HG03064 (cell line): ENCODE measurements at regions not wholly inside any gene's neighbourhood (a gene's known extent, or its start where the extent isn't known, plus 50 kb on each side); places are given as distances from the start of the nearest gene placed in this dataset.

Experiments
- ATAC-seq: cut with Tn5 transposase; IDR thresholded peaks from one replicate; pipeline ENCODE4 v1.9.1; 2021; ENCODE audit warnings: low read depth; ENCODE audit not compliant: unreplicated experiment

DNA sequence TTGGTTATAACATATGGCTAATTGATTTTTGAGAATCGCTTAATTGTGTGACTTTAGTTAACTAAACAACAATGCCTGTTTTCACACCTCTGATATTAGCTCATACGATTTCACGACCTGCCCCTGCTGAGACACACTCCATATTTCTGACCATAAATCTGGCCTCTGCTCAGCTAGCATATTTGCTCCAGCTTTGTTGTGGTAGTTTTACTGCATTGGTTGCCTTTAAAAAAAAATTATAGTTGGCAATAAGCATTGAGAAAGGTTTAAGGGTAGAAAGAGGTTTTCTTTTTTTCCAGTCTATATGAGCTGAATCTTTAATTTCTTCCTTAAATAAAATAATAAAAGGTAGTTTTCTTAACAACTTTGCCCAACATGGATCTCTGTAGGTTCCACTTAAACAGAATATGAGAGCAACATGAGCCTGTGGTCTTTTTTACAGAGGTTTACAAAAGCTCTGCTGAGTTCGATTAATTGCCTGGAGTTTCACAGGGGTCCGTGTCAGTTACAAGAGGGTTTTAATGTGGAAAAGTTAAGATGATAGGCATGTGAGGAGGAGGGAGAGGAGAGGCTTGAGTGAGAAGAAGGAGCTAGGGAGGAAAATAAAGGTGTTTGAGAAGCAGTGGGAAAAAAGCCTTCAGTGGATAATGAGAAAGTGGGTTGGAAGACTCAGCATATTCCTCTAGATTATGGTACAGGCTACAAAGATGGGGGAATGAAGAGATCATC is 318.2 kb downstream of the CXCL12 start:
- ATAC-seq: no peak

DNA sequence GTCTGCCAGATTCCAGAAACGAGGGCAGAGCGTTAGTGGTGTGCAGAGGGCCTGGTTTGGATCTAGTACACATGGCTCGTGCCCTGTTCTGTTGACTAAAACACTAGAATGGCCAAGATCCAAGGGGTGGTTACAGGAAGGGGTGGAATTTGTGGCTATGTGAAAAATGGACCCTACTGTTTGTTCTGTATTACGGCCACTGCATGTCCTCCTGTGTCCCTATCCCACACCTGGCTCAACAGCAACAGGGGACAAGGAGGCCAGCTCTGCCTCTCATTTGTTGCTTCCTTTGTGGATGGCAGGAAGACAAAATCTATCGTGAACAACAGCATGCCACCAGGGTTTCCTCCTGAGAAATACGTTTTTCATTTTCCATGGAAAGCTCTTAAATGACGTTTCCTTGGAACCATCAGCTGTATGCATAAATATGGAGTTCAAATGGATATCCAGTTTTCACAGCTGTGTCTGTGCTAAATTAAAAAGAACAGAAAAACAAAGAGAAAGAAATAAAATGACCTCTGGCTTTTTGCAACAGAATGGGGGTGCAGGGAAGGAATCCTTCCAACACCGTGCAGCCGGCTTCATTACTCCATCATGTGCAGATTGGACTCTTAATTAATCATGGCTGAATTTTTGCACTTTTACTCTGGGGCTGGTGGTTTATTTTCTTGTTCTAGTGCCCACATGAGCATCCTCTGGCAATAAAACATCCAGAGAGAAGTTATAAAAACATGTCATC is 318.9 kb downstream of the CXCL12 start:
- no peak for ATAC-seq

- ATAC-seq: no peak
Observed at GRCh38 chr10:44064987-44065787, 319.7 kb downstream of the CXCL12 start.

- ATAC-seq: no peak
Observed at GRCh38 chr10:44064317-44064716, 320.6 kb downstream of the CXCL12 start.

GRCh38 chr10:44063686-44064085 is 321.2 kb downstream of the CXCL12 start:
- no peak for ATAC-seq

DNA sequence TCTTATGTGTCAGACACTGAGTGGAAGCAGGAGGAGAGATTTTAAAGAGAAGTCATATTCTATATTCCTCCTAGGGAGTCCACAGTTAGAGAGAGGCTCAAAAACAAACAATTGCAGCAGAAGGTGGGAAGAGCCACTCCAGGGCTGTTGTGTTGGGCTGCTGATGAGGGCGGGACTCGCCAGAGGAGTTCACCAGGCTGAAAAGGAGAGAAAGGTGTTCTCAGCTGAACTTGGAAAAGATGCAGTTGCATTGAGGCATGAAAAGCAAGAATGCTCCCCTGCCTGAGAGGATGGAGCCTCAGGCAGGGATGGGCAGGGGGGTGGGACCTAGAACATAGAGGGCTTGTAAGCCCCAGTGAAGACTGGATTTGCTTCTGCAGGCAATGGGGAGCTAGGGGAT is 324.2 kb downstream of the CXCL12 start:
- no peak for ATAC-seq

DNA sequence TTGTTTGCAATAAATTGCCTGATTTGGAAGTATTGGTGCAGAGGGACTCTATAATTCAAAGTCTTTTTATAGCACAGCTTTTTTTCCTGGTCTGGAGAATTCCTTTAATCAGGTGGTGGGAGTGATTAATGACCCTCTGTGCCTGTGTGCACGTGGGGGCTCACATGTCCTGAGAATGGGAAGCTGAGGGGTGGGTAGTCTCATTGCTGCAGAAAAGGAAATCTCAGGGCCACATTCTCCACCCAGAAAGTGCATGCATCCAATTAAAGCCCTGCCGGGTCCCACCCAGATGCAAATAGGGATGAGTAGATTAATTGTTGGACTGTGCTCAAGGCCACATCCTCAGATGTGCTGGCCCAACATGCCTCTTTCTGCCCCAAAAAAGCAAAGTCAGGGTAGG is 324.7 kb downstream of the CXCL12 start:
- ATAC-seq: no peak

GRCh38 chr10:44058259-44058658 is 326.6 kb downstream of the CXCL12 start:
- no peak for ATAC-seq

DNA sequence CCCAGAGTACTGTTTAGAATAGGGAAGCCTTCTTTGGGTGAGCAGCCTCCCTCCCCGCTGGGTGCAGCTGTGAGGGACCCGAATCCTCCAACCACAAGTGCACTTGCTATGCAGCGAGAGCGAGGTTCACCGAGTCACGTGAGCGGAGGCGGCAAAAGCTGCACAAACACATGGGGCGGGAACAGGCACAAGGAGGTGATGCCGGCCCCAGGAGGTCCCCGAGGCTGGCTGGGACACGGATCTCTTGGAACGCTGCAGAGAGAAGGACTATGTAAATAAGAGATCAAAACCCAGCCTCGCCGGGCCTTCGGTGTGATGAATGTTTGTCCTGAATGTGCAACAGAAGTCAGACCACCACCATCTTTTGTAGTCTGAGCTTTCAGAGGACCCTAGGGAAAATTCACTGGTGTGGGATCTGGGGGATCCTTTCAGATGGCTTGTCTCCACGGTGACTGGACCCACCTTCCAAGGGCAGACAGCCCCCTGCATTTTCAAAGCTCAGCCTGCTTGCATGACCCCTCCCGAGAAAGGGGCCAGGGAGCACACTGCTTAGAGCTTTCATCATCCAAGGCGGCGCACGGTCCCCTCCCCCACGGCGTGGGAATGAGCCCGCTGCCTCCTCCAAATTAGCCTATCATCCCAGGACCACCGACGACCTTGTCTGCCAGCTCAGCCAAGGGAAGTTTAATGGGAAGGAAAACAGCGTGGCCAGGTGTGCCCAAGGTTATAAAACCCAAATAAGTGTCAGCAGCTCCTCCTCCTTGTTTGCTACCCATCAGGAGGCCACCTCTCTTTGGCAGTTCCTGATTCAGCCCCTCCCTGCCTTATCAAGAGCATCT is 327.7 kb downstream of the CXCL12 start:
- no peak for ATAC-seq

DNA sequence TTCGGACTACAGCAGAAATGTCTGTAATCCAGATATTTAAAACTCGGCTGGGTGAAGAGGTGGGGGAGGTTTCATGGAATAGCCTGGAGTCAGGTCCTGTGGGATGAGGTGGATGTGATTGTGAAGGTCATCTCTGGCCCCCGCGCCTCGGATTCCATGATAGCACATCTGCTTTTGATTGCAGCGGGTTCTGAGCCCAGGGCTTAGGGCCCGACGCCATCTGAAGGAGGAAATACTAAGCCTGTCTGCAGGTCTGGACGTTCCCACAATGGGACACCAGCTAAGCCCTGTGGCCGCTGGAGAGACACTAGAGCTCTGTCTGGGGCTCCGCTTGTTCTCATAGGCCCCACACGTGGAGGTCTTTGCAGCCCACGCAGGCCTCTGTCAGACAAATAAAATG is 328.7 kb downstream of the CXCL12 start:
- ATAC-seq: no peak

DNA sequence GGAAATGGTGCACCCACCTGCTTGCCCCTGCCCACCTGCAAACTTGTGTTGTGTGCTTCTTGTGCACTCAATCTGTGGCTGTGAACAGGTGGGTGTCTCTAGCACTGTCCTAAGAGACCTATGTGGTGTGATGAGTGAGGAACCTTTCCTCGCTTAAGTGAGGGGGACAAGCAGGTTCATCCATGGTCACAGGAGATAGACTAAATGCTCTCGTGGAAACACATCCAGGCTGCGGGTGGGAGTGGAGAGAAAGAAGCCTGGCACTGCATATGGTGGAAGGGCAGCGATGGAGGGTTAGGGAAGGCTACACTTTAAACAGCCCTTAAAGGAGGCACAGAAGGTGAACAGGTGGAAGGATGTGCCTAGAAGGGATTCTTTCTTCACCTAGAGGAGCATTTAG is 330.9 kb downstream of the CXCL12 start:
- ATAC-seq: no peak

GRCh38 chr10:44053391-44053790 is 331.5 kb downstream of the CXCL12 start:
- no peak for ATAC-seq

GRCh38 chr10:44051584-44052385 is 333.1 kb downstream of the CXCL12 start:
- ATAC-seq: no peak

GRCh38 chr10:44051091-44051490 is 333.8 kb downstream of the CXCL12 start:
- ATAC-seq: no peak

GRCh38 chr10:44049301-44050015 is 335.4 kb downstream of the CXCL12 start:
- no peak for ATAC-seq

GRCh38 chr10:44047361-44047760 is 337.5 kb downstream of the CXCL12 start:
- ATAC-seq: no peak

- no peak for ATAC-seq
Observed at GRCh38 chr10:44046605-44047004, 338.3 kb downstream of the CXCL12 start.

GRCh38 chr10:44045020-44045419 is 339.9 kb downstream of the CXCL12 start:
- no peak for ATAC-seq

DNA sequence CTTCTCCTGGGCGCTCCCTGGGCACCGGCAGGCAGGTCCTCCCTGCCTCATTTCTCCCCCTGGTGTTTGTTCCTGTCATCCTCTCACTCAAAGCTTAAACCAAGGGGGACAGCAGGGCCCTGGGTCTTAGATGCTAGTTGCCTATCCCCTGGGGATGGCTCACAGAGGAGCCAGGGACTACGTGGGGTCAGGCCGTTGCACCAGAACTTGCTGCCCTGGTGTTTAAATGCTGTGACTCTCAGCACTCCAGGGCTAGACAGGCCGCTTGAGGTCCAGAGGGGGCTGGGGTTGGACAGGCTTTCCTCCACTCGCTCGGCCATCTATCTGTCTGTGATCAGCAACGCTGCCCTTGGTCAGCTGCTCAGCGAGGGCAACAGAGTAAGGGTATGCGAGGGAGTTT is 340.3 kb downstream of the CXCL12 start:
- no peak for ATAC-seq
